Progenitor cell of endocrine pancreas (in vitro differentiated cells): ENCODE measurements at regions not wholly inside any gene's neighbourhood (a gene's known extent, or its start where the extent isn't known, plus 50 kb on each side); places are given as distances from the start of the nearest gene placed in this dataset.

Experiments used
- DNase-seq: peaks from one replicate; pipeline ENCODE4 v3.0.0; 2021; ENCODE audit warnings: low spot score; ENCODE audit not compliant: unreplicated experiment
- H3K27ac Mint-ChIP-seq: 2 replicates; pipeline ENCODE4 v1.8.0; 2021; ENCODE audit warnings: mild to moderate bottlenecking, moderate library complexity, mixed read lengths
- H3K27me3 Mint-ChIP-seq: 2 replicates; pipeline ENCODE4 v1.8.0; 2021; ENCODE audit warnings: mixed read lengths
- H3K36me3 Mint-ChIP-seq: 2 replicates; pipeline ENCODE4 v1.8.0; 2022; ENCODE audit warnings: mixed read lengths; ENCODE audit not compliant: insufficient read depth
- H3K4me1 Mint-ChIP-seq: 2 replicates; pipeline ENCODE4 v1.8.0; 2021; ENCODE audit warnings: low read depth, mixed read lengths
- H3K4me3 Mint-ChIP-seq: 2 replicates; pipeline ENCODE4 v1.8.0; 2021; ENCODE audit warnings: low read depth, mild to moderate bottlenecking, moderate library complexity, mixed read lengths
- H3K9me3 Mint-ChIP-seq: 2 replicates; pipeline ENCODE4 v1.8.0; 2021; ENCODE audit warnings: low read depth, mixed read lengths
- CTCF ChIP-seq: fragments of 200-600 bp; sonication (generic); IDR thresholded peaks from one replicate; pipeline ENCODE4 v1.5.0; 2021; ENCODE audit warnings: antibody characterized with exemption, mild to moderate bottlenecking; ENCODE audit not compliant: unreplicated experiment

GRCh38 chr3:139095803-139096466, 51.2 kb upstream of the PRR23C start:
- Mint-ChIP-seq H3K27me3 (peaks cover 32% of the 10 kb centered on the region), H3K36me3 (no peaks in the 10 kb centered on the region)

GRCh38 chr3:139096670-139097069, 52.0 kb upstream of the PRR23C start:
- Mint-ChIP-seq H3K36me3 (no peaks in the 10 kb centered on the region), H3K4me1 (no peaks in the 10 kb centered on the region), H3K9me3 (peaks cover 8% of the 10 kb centered on the region), H3K27me3 (peaks cover 31% of the 10 kb centered on the region), H3K4me3 (no peak overlapping the region), H3K27ac (no peak overlapping the region)
- no peak for TF ChIP-seq CTCF
- no peak for DNase-seq

More at GRCh38 chr3:139095803-139096466, 51.2 kb upstream of the PRR23C start:
- DNase-seq, result no peak
- peaks cover 8% of the 10 kb centered on the region for H3K9me3 Mint-ChIP-seq
- no peak overlapping the region for H3K4me3 Mint-ChIP-seq
- TF ChIP-seq CTCF, result no peak
- no peak overlapping the region for H3K27ac Mint-ChIP-seq
- H3K4me1 Mint-ChIP-seq, result no peaks in the 10 kb centered on the region

GRCh38 chr3:139098391-139098790, 53.7 kb upstream of the PRR23C start:
- H3K9me3 Mint-ChIP-seq, result no peaks in the 10 kb centered on the region
- no peaks in the 10 kb centered on the region for H3K36me3 Mint-ChIP-seq
- no peak for TF ChIP-seq CTCF
- H3K27me3 Mint-ChIP-seq, result peaks cover 27% of the 10 kb centered on the region
- no peak for DNase-seq
- H3K4me3 Mint-ChIP-seq, result no peak overlapping the region
- H3K4me1 Mint-ChIP-seq, result no peaks in the 10 kb centered on the region
- no peak overlapping the region for H3K27ac Mint-ChIP-seq

GRCh38 chr3:139099968-139100817, 55.5 kb upstream of the PRR23C start:
- no peak for DNase-seq
- Mint-ChIP-seq H3K36me3 (no peaks in the 10 kb centered on the region), H3K9me3 (no peaks in the 10 kb centered on the region), H3K4me1 (no peaks in the 10 kb centered on the region), H3K27ac (peak overlapping the region; percentile 56), H3K4me3 (no peak overlapping the region), H3K27me3 (peaks cover 18% of the 10 kb centered on the region)
- TF ChIP-seq CTCF, result no peak

GRCh38 chr3:139100821-139101220, 56.1 kb upstream of the PRR23C start:
- DNase-seq, result no peak
- Mint-ChIP-seq H3K27ac (no peak overlapping the region), H3K4me3 (no peak overlapping the region), H3K9me3 (no peaks in the 10 kb centered on the region), H3K4me1 (peaks cover 3% of the 10 kb centered on the region), H3K36me3 (no peaks in the 10 kb centered on the region), H3K27me3 (peaks cover 19% of the 10 kb centered on the region)
- no peak for TF ChIP-seq CTCF
